ENCODE measurements at regions not wholly inside any gene's neighbourhood (a gene's known extent, or its start where the extent isn't known, plus 50 kb on each side); places are given as distances from the start of the nearest gene placed in this dataset.
A peak's percentile ranks its signal among the peaks of the same experiment; 100 is the strongest.

DNA sequence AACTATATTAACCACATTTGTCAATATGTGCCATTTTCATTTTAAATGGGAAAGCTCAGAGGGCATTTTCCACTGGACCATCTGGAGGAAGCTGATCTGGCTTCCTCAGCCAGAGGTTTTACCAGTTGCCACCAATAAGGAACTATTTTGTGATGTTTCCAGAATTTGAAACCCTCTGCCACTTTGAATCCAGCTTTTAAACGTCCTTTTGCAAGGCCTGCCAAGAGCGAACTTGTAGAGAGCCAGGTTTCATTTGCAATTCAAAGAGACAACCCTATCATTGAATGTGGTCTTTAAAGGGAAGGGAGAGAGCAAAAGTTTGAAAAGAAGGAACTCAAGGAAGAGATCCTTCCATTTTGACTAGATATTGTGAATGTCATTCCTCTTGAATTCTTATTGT lies 123.3 kb upstream of the CHL1 start:
- intact Hi-C loops (cut with DNase I): no loop called here
- peak in 6 of 42 donors; percentile 2 to 30 (median 22) for DNase-seq

DNA sequence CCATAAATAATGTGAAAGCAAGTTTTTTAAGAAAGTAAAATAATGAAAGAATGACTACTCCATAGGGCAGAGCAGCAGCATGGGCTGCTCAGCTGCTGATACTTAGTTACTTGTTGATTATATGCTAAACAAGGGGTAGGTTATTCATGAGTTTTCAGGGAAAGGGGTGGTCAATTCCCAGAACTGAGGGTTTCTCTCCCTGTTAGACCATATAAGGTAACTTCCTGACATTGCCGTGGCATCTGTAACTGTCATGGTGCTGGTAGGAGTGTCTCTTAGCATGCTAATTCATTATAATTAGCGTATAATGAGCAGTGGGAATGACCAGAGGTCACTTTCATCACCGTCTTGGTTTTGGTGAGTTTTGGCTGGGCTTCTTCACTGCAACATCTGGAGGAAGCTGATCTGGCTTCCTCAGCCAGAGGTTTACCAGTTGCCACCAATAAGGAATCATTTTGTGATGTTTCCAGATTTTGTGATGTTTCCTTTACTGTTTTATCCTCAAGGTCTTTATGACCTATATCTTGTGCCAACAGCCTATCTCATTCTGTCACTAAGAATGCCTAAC lies 121.8 kb upstream of the CHL1 start:
- no peak for DNase-seq
- intact Hi-C loops (cut with DNase I): no loop called here

DNA sequence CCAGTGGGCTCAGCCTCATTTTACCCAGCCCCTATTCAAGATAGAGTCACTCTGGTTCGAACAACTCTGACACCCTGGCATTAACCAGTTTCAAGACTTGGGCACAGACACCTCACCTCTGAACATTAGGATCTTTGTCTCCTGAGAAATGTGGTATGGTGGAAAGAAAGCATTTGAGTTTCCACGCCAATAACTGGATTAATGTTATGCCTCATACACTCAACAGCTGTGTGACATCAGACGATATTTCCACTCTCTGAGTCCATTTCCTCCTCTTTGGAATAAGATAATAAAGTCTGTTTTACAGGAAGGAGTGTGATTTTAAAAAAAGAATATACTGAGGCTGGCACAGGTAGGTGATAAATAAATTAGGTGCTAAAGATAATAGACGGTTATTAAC lies 121.3 kb upstream of the CHL1 start:
- intact Hi-C loops (cut with DNase I): no loop called here
- no peak for DNase-seq

DNA sequence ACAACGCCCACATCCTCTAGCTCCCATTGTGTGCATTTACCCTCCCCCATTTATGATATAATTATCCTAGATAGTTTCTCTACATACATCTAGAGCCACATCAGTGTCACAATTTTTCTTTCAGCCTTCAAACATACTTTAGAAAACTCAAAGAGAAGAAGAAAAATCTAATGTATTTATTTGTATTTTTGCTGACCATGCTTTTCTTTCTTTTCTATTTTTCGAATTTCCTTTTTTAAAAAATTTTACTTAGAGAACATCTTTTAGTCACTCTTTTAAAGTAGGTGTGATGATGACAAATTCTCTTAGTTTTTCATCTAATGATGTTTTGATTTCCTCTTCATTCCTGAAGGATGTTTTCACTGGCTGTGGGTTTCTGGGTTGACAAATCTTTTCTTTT lies 117.0 kb upstream of the CHL1 start:
- intact Hi-C loops (cut with DNase I): no loop called here
- DNase-seq: no peak

DNA sequence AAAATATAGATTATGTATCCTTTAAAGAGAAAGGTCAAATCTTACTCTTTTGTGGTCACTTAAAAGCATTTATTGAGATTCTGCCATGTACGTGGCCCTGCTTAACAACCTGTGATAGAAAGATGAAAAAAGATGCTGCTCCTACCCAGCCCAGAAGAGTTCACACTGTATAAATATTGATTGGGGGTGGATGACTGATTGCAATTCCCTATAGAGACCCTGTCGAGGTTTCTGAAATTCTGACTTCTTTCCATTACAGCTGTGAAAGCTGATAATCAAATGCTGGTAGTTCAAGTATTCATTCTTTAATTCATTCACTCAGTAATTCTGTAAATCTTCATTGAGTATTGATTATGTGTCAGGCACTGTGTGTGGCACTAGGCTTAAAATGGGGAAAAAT lies 114.1 kb upstream of the CHL1 start:
- no peak for DNase-seq
- intact Hi-C loops (cut with DNase I): no loop called here

DNA sequence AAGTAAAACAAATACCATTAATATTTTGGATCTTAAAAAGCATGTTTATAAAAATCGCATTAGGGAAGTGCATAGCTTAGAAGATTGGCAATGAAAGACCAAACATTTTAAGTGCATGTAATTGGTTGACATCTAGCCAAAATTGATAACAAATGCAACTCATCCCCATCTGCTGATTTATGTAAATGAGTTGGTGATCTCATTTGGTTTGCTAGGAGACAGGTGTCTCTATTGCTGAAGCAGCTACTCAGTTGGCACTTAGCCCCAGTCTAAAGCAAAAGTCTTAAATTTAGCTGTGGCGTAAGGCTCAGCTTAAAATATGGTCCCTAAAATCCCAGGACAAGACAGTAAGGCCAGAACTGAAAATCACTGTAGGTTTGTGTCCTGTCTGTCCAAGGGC lies 113.5 kb upstream of the CHL1 start:
- DNase-seq: no peak
- intact Hi-C loops (cut with DNase I): no loop called here

DNA sequence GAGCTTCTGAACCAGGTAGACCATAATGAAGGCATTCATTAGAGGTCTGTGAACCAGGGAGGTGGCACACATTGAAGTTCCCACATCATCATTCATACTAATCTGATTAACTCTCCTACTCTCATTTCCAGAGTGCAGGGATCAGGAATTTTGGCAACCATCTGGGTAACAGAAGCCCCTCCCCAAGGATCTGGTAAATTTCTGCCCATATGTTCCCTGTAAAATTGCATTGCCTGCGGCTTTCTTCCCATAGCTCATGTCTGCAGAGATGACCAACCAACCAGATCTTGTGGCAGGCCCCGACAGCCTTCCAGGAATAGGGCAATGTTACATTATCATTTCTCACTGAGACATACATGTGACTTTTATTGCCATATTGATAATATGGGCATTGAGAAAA lies 111.4 kb upstream of the CHL1 start:
- intact Hi-C loops (cut with DNase I): no loop called here
- DNase-seq: no peak

DNA sequence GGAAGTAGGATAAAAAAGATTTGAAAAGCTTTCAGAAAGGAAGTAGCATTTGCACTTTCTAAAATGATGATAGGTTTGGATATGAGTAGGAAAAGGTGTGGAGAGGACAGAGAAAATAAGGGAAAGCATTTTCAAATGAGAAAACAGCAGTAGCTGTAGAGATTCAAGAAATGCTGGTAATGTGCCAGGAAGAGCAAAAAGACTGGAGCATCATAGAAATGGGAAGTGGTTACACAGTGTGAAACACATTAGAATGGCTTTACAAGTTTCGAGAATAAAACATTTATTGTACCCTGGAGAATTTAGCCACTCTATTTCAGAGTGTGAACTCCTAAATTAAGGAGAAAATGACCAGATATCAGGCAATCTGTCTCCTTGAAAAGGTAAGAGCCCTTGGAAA lies 108.3 kb upstream of the CHL1 start:
- no peak for DNase-seq
- intact Hi-C loops (cut with DNase I): no loop called here

DNA sequence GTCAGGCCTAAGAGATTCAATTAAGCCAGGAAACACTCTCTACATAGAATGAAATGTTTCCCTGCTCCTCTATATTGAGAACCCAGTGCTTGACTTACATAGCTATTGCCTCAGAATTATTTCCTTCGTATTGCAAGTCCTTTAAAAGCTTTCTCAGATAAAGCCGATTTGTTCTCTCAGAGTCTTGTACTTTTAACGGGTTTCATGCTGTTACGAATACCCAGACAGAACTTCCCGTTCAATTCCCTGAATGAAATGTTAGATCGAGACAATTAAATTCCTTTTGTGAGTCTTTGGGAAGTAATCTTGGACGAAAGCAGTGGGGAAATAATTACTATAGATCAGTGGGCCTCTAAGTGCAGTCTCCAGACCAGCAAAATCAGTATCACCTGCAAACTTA lies 102.8 kb upstream of the CHL1 start:
- intact Hi-C loops (cut with DNase I): no loop called here
- no peak for DNase-seq

DNA sequence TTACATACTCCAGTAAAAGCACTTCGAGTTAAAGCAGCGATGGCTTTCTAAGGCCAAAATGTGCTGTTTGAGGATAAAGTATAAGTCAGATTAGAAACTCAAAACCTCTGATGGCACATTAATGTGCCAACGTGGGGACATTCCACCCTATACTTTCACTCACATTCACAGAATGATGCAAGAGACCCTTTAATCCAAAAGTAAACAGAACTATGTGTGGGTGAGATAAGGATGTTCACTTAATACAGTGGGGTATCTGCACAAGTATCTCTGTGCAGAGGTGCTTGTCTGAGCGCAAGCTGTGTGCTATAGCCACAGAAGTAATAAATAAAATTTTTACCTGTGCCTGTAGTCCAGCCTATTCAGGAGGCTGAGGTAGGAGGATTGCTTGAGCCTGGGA lies 100.3 kb upstream of the CHL1 start:
- no peak for DNase-seq
- intact Hi-C loops (cut with DNase I): no loop called here

DNA sequence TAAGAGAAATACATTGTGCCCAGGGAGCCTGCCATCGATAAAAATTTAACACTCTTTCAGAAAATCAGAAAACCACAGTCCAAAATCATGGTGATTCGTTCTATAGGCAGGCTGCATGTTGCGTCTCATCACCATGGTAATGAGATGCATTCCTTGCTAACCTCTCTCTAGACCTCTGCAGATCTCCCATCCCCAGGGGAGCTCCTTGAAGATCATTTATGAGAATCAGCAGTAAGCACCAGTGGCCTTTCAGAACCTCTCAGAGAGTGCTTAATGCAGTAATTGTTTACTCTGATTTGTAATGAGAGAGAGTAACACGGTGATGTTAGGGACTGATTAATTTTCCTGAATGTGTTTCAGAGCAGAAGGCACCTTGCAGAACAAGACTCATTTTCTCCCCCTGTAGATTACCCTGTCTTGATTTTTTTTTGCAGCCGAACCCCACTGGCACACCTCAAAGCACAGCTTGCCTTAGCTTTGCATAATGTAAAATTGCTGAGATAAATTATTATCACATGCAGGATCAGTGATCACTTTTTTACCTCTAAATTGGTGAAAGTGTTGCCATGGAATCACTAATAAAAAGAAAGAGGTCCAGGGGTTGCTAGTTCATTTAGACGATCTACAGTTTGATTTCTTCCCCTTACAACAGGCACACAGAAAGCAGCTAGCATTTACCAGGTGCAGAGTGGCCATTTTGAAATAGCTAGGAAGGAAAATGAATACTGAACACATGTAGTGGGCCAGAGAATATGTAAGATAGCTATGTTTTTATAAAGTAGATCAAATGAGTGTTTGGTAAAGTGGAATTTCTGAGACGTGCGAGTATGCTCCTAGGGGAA lies 98.9 kb upstream of the CHL1 start:
- intact Hi-C loops (cut with DNase I): no loop called here

DNA sequence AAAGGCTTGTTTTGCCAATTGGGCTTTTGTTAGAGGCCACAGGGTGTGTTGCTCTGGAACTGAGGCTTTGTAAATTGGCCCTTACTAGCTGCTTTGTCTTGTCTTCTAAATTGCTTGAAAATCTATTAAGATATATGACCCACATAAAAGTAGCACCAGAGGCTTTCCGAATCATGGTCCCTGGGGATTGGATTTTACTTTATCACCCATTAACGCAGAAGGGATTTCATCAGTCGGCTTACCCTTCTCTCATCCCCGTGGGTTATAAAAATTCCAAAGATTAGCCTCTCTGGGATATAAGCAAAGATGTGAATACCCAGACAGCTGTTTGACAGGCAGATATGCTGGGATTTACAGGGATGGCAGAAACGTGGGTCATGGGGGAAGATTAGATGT lies 98.3 kb upstream of the CHL1 start:
- DNase-seq: no peak

More for the DNA sequence above, 98.9 kb upstream of the CHL1 start:
- DNase-seq: no peak

DNA sequence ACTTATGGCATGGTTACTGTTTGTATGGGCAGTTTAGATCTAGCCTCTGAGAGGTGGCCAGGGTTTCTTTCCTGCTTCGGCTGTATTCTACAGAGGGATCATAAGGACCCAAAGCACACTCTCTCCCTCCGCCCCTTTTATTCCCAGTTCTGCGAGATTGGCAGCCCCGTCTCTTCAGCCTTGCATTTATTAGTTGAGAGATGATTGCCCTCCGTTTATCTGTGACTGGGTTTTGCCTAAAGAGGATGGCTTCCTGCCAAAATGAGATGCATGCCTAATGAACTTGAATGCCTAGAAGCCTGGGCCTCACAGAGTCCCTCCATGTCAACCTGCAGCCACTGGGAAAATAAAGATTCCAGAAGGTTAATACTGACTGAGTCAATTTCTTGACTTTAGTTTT lies 97.1 kb upstream of the CHL1 start:
- intact Hi-C loops (cut with DNase I): no loop called here
- peak in 2 of 42 donors; percentile 5 to 7 for DNase-seq

More for the DNA sequence above, 98.3 kb upstream of the CHL1 start:
- intact Hi-C loops (cut with DNase I): no loop called here

DNA sequence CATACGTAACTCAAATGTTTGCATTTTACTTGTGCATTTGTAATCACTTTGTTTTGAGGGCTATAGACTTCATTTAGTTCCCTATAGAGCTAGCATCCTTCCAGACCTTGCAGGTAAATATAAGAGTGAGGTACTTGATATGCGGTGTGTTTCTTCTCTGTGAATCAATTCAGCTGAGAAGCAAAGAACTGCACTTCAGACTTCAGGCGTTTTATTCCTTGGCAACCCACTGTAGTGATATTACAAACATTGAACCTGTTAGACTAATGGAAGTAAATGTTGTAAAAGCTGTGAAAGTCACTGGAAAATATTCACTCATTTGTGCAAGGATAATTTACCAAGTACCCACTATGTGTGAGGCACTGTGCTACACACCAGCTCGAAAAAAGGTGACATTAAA lies 94.1 kb upstream of the CHL1 start:
- no peak for DNase-seq
- intact Hi-C loops (cut with DNase I): no loop called here

DNA sequence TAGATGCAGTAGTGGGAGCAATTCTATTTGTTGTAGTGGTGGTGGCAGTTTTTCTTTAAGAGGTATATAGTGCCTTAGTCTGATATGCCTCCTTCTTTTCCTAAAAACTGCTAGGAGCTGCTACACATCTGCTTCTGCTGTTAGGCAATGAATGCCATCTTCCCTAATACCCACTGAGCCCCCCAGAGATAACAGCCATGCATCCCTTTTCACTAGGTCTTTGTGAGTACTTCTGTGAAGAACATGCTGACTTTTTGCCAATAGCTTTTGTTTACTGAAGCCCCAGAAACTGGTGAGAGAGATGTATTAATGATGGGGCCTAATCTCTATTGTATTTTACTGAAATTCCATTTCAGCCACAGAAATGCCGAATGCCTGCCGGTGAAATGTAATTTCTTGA lies 92.6 kb upstream of the CHL1 start:
- intact Hi-C loops (cut with DNase I): no loop called here
- no peak for DNase-seq

DNA sequence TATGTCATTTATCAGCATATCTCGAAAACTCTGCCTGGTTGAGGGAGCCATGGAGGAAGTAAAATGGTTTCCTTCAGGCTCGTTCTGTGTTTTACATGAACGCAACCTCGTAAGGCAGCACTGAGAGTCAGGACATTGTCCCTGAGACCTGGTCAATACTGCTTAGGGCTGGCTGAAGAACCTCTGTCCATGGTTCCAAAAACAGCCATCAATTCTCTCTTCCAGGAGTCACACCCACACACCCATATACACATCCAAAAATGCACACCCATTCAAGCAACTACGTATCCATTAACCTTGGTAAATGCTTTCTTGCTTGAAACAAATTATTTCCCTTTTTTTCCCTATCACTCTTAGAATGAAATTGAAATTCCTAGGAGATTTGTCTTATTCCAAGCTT lies 91.0 kb upstream of the CHL1 start:
- no peak for DNase-seq
- intact Hi-C loops (cut with DNase I): no loop called here

DNA sequence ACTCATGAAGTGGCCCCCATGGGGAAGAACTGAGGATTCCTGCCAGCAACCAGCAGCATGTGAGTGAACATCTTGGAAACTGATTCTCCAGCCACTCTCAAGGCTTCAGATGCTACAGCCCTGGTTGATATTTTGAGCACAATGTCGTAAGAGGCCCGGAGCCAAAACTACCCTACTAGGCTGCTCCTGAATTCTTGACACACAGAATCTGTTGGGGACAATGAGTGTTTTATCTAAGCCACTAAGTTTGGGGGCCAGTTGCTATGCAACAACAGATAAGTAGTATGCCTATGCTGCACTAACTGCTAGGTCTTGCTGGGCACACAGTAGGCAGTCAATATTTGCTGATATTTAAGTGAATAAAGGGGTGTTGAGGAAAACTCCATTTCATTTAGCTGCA lies 89.9 kb upstream of the CHL1 start:
- DNase-seq: no peak
- intact Hi-C loops (cut with DNase I): no loop called here

DNA sequence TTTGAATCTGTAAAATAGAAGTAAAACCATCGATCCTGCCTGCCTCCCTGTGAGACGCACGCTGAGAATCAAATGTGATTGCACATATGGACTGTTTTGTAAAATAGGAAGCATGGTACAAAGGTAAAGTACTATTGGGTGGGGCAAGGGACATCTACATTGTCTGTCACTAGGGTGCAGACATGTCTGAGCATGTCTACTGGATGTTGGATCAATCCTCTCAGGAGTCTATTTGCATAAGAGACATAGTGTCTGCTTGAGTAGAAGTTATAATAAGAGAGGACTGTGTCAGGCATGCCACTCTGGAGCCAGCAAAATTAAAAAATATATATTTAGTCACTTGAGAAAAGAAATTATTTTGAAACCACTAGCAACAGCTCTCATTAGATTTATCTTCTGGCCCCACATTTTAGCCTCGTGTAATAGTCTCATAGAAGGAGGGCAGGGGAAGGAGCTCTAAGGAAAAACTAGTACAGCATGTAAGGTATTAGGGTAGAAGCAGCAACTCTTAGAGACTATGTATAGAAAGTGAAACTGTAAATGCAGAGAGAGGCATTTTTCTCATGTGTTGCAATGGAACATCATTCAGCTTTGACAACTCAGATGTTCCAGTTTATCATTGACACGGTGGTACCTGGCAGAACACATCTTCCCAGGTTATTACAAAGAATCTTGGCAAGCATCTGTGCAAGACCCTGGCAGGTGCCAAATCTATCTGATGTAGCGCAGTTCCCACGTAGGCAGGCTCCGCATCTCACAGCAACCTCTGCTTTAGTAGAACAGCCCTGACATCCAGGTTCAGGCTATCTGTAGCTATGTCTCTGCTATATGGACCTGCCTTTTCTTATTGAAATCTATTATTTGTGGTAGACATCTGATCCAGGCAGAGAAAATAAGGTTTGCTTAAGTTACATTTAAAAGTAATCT lies 85.2 kb upstream of the CHL1 start:
- no peak for DNase-seq
- intact Hi-C loops (cut with DNase I): no loop called here

DNA sequence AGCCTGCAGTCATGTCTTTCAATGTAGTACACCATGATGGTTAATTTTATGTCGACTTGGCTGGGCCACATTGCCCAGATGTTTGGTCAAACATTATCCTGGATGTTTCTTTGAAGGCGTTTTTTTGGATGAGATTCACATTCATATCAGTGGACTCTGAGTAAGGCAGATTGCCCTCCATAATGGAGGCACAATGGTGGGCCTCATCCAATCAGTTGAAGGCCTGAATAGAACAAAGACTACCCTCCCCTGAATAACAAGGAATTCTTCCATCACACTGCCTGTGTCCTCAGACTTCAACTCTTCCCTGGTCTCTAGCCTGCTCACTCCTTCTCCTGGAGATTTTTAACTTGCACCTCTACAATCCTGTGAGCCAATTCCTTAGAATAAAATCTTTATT lies 83.8 kb upstream of the CHL1 start:
- intact Hi-C loops (cut with DNase I): no loop called here
- no peak for DNase-seq

DNA sequence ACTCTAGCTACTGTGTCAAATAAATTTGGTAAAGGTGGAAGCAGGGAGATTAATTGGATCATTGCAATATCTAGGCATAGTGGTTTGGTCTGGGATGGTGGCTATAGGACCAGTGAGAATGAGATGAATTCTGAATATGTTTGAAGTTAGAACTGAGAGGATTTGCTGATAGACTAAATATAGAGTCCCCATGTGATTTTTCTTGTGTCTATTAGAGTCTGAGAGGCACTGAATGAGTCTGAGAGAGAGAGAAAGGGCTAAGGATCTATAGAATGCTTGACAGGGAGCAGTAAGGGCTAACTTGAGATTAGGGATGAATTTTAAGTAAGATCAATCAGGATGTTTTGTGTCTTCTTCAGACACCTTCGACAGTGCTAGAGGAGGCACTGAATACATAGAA lies 77.9 kb upstream of the CHL1 start:
- DNase-seq: no peak
- intact Hi-C loops (cut with DNase I): no loop called here

Measured in head of caudate nucleus (tissue), 42 donors.